Activated T-helper 17 cell treated with anti-CD3 and anti-CD28 coated beads, Interleukin-2, amount 50 U/mL, for 72 hours (primary cell): ENCODE measurements at regions not wholly inside any gene's neighbourhood (a gene's known extent, or its start where the extent isn't known, plus 50 kb on each side); places are given as distances from the start of the nearest gene placed in this dataset.

Experiments
- ATAC-seq: fragments of 150-1000 bp; cut with Tn5 transposase; replicated peaks from 2 replicates; pipeline ENCODE4 v1.10.0; 2021; ENCODE audit warnings: mild to moderate bottlenecking, moderate library complexity
- H3K27ac Mint-ChIP-seq: one replicate; pipeline ENCODE4 v1.8.0; 2022; ENCODE audit warnings: mixed read lengths
- H3K27me3 Mint-ChIP-seq: one replicate; pipeline ENCODE4 v1.8.0; 2022; ENCODE audit warnings: mixed read lengths
- H3K36me3 Mint-ChIP-seq: one replicate; pipeline ENCODE4 v1.8.0; 2022; ENCODE audit warnings: low read depth, mild to moderate bottlenecking, mixed read lengths
- H3K4me1 Mint-ChIP-seq: one replicate; pipeline ENCODE4 v1.8.0; 2022; ENCODE audit warnings: mixed read lengths
- H3K4me3 Mint-ChIP-seq: one replicate; pipeline ENCODE4 v1.8.0; 2022; ENCODE audit warnings: mild to moderate bottlenecking, mixed read lengths
- H3K9me3 Mint-ChIP-seq: one replicate; pipeline ENCODE4 v1.8.0; 2022; ENCODE audit warnings: mixed read lengths

GRCh38 chr12:92623386-92623785 is 79.4 kb upstream of the PLEKHG7 start:
- H3K9me3 Mint-ChIP-seq = peaks cover 6% of the 10 kb centered on the region
- no peaks in the 10 kb centered on the region for H3K27me3 Mint-ChIP-seq
- H3K27ac Mint-ChIP-seq = no peak overlapping the region
- no peaks in the 10 kb centered on the region for H3K36me3 Mint-ChIP-seq
- no peak overlapping the region for H3K4me3 Mint-ChIP-seq
- peaks cover 3% of the 10 kb centered on the region for H3K4me1 Mint-ChIP-seq
- ATAC-seq = no peak

GRCh38 chr12:92621833-92622232 is 81.0 kb upstream of the PLEKHG7 start:
- H3K4me3 Mint-ChIP-seq = no peak overlapping the region
- peaks cover 6% of the 10 kb centered on the region for H3K9me3 Mint-ChIP-seq
- no peaks in the 10 kb centered on the region for H3K36me3 Mint-ChIP-seq
- H3K27ac Mint-ChIP-seq = no peak overlapping the region
- H3K4me1 Mint-ChIP-seq = peaks cover 3% of the 10 kb centered on the region
- ATAC-seq = no peak
- H3K27me3 Mint-ChIP-seq = no peaks in the 10 kb centered on the region

- H3K4me3 Mint-ChIP-seq = no peak overlapping the region
- H3K9me3 Mint-ChIP-seq = peaks cover 6% of the 10 kb centered on the region
- H3K36me3 Mint-ChIP-seq = no peaks in the 10 kb centered on the region
- ATAC-seq = no peak
- no peak overlapping the region for H3K27ac Mint-ChIP-seq
- H3K27me3 Mint-ChIP-seq = no peaks in the 10 kb centered on the region
- peaks cover 3% of the 10 kb centered on the region for H3K4me1 Mint-ChIP-seq
Observed at GRCh38 chr12:92621312-92621711, 81.5 kb upstream of the PLEKHG7 start.

- no peaks in the 10 kb centered on the region for H3K36me3 Mint-ChIP-seq
- H3K4me1 Mint-ChIP-seq = peaks cover 3% of the 10 kb centered on the region
- no peak for ATAC-seq
- no peak overlapping the region for H3K4me3 Mint-ChIP-seq
- H3K27ac Mint-ChIP-seq = no peak overlapping the region
- H3K27me3 Mint-ChIP-seq = no peaks in the 10 kb centered on the region
- peaks cover 6% of the 10 kb centered on the region for H3K9me3 Mint-ChIP-seq
Observed at GRCh38 chr12:92619730-92620684, 82.8 kb upstream of the PLEKHG7 start.

- no peak for ATAC-seq
- H3K27ac Mint-ChIP-seq = no peak overlapping the region
- no peaks in the 10 kb centered on the region for H3K4me1 Mint-ChIP-seq
- H3K27me3 Mint-ChIP-seq = no peaks in the 10 kb centered on the region
- no peaks in the 10 kb centered on the region for H3K36me3 Mint-ChIP-seq
- no peak overlapping the region for H3K4me3 Mint-ChIP-seq
- peaks cover 6% of the 10 kb centered on the region for H3K9me3 Mint-ChIP-seq
Observed at GRCh38 chr12:92619026-92619425, 83.8 kb upstream of the PLEKHG7 start.

GRCh38 chr12:92615703-92616102 is 87.1 kb upstream of the PLEKHG7 start:
- ATAC-seq = no peak
- Mint-ChIP-seq H3K36me3 (no peaks in the 10 kb centered on the region), H3K4me1 (peaks cover 10% of the 10 kb centered on the region), H3K27me3 (no peaks in the 10 kb centered on the region), H3K27ac (no peak overlapping the region), H3K9me3 (no peaks in the 10 kb centered on the region), H3K4me3 (no peak overlapping the region)

- Mint-ChIP-seq H3K4me1 (peaks cover 10% of the 10 kb centered on the region), H3K4me3 (no peak overlapping the region), H3K27ac (no peak overlapping the region), H3K36me3 (no peaks in the 10 kb centered on the region), H3K9me3 (no peaks in the 10 kb centered on the region), H3K27me3 (no peaks in the 10 kb centered on the region)
- no peak for ATAC-seq
Observed at GRCh38 chr12:92615086-92615485, 87.7 kb upstream of the PLEKHG7 start.

- Mint-ChIP-seq H3K4me1 (peaks cover 10% of the 10 kb centered on the region), H3K9me3 (no peaks in the 10 kb centered on the region), H3K4me3 (no peak overlapping the region), H3K36me3 (no peaks in the 10 kb centered on the region), H3K27me3 (no peaks in the 10 kb centered on the region), H3K27ac (no peak overlapping the region)
- no peak for ATAC-seq
Observed at GRCh38 chr12:92614502-92614901, 88.3 kb upstream of the PLEKHG7 start.

- H3K27ac Mint-ChIP-seq = peak overlapping the region; percentile 66
- H3K4me1 Mint-ChIP-seq = peaks cover 10% of the 10 kb centered on the region
- no peak overlapping the region for H3K4me3 Mint-ChIP-seq
- no peaks in the 10 kb centered on the region for H3K9me3 Mint-ChIP-seq
- ATAC-seq = no peak
- H3K27me3 Mint-ChIP-seq = no peaks in the 10 kb centered on the region
- no peaks in the 10 kb centered on the region for H3K36me3 Mint-ChIP-seq
Observed at GRCh38 chr12:92614001-92614400, 88.8 kb upstream of the PLEKHG7 start.

- Mint-ChIP-seq H3K36me3 (no peaks in the 10 kb centered on the region), H3K27me3 (no peaks in the 10 kb centered on the region), H3K4me1 (peaks cover 22% of the 10 kb centered on the region), H3K4me3 (peak overlapping the region; percentile 22), H3K27ac (peak overlapping the region; percentile 66), H3K9me3 (no peaks in the 10 kb centered on the region)
- ATAC-seq = peak; percentile 87
Observed at GRCh38 chr12:92612611-92613010, 90.2 kb upstream of the PLEKHG7 start.

- ATAC-seq = no peak
- peaks cover 4% of the 10 kb centered on the region for H3K9me3 Mint-ChIP-seq
- H3K27ac Mint-ChIP-seq = peak overlapping the region; percentile 75
- H3K36me3 Mint-ChIP-seq = peaks cover 7% of the 10 kb centered on the region
- no peaks in the 10 kb centered on the region for H3K27me3 Mint-ChIP-seq
- H3K4me3 Mint-ChIP-seq = peak overlapping the region; percentile 60
- peaks cover 29% of the 10 kb centered on the region for H3K4me1 Mint-ChIP-seq
Observed at GRCh38 chr12:92608151-92609091, 94.4 kb upstream of the PLEKHG7 start.

GRCh38 chr12:92606956-92607355 is 95.8 kb upstream of the PLEKHG7 start:
- H3K9me3 Mint-ChIP-seq = peaks cover 9% of the 10 kb centered on the region
- no peak overlapping the region for H3K4me3 Mint-ChIP-seq
- no peak overlapping the region for H3K27ac Mint-ChIP-seq
- H3K4me1 Mint-ChIP-seq = peaks cover 27% of the 10 kb centered on the region
- H3K27me3 Mint-ChIP-seq = no peaks in the 10 kb centered on the region
- H3K36me3 Mint-ChIP-seq = peaks cover 15% of the 10 kb centered on the region
- no peak for ATAC-seq

GRCh38 chr12:92605621-92606170 is 97.1 kb upstream of the PLEKHG7 start:
- Mint-ChIP-seq H3K27me3 (no peaks in the 10 kb centered on the region), H3K27ac (no peak overlapping the region), H3K9me3 (peaks cover 18% of the 10 kb centered on the region), H3K36me3 (peaks cover 23% of the 10 kb centered on the region), H3K4me1 (peaks cover 36% of the 10 kb centered on the region), H3K4me3 (no peak overlapping the region)
- ATAC-seq = no peak

- H3K27ac Mint-ChIP-seq = no peak overlapping the region
- ATAC-seq = no peak
Observed at GRCh38 chr12:92604786-92605185, 98.0 kb upstream of the PLEKHG7 start.

More at GRCh38 chr12:92604786-92605185, 98.0 kb upstream of the PLEKHG7 start:
- Mint-ChIP-seq H3K4me1 (peaks cover 39% of the 10 kb centered on the region), H3K27me3 (no peaks in the 10 kb centered on the region), H3K36me3 (peaks cover 29% of the 10 kb centered on the region), H3K9me3 (peaks cover 20% of the 10 kb centered on the region), H3K4me3 (peak overlapping the region; percentile 5)
